SK-N-SH treated with all-trans-retinoic acid at 6 μM for 48 hours (cell line): ENCODE measurements at regions not wholly inside any gene's neighbourhood (a gene's known extent, or its start where the extent isn't known, plus 50 kb on each side); places are given as distances from the start of the nearest gene placed in this dataset.
"Not testable (repeated sequence)": the region's sequence is repeated elsewhere in the genome, so short reads cannot be mapped to it uniquely, and the experiment has no call there.

Source experiments
- ATAC-seq: fragments of 200-7000 bp; cut with Tn5 transposase; 3 replicates; pipeline ENCODE4 v1.9.1; 2020; ENCODE audit warnings: mild to moderate bottlenecking, moderate library complexity
- ARNTL ChIP-seq: fragments of 450-650 bp; formaldehyde crosslinking; IDR thresholded peaks from 2 replicates; pipeline ENCODE4 v1.5.0; 2020; ENCODE audit warnings: low read depth, mild to moderate bottlenecking, moderate library complexity, borderline replicate concordance
- CSDC2 ChIP-seq: fragments of 250-450 bp; sonication (Bioruptor Pico); IDR thresholded peaks from 2 replicates; pipeline ENCODE4 v1.5.0; 2020; ENCODE audit warnings: mild to moderate bottlenecking, moderate library complexity
- GLIS3 ChIP-seq: fragments of 250-450 bp; sonication (Bioruptor Pico); IDR thresholded peaks from 2 replicates; pipeline ENCODE4 v1.5.0; 2020; ENCODE audit warnings: mild to moderate bottlenecking, moderate library complexity
- ISL1 ChIP-seq: fragments of 250-450 bp; sonication (Bioruptor Pico); IDR thresholded peaks from 2 replicates; pipeline ENCODE4 v2.1.2; 2022; ENCODE audit warnings: mild to moderate bottlenecking, moderate library complexity
- OSR1 ChIP-seq: fragments of 250-450 bp; sonication (Bioruptor Pico); IDR thresholded peaks from 2 replicates; pipeline ENCODE4 v1.8.0; 2022; ENCODE audit warnings: moderate library complexity, mild to moderate bottlenecking, inconsistent platforms
- PPARA ChIP-seq: fragments of 250-450 bp; sonication (Bioruptor Pico); IDR thresholded peaks from 2 replicates; pipeline ENCODE4 v1.5.0; 2020; ENCODE audit warnings: mild to moderate bottlenecking, borderline replicate concordance
- RARB ChIP-seq: fragments of 250-450 bp; sonication (Bioruptor Pico); IDR thresholded peaks from 2 replicates; pipeline ENCODE4 v1.8.0; 2021; ENCODE audit warnings: mild to moderate bottlenecking, moderate library complexity
- TCF4 ChIP-seq: fragments of 250-450 bp; sonication (Bioruptor Pico); IDR thresholded peaks from 2 replicates; pipeline ENCODE4 v1.8.0; 2021; ENCODE audit warnings: mild to moderate bottlenecking, moderate library complexity, borderline replicate concordance
- TOX ChIP-seq: fragments of 250-450 bp; sonication (Bioruptor Pico); IDR thresholded peaks from 2 replicates; pipeline ENCODE4 v1.8.0; 2021; ENCODE audit warnings: mild to moderate bottlenecking, moderate library complexity, borderline replicate concordance
- ZC3H10 ChIP-seq: fragments of 250-450 bp; sonication (Bioruptor Pico); IDR thresholded peaks from 2 replicates; pipeline ENCODE4 v1.5.1; 2021; ENCODE audit warnings: mild to moderate bottlenecking, moderate library complexity
- ZFP3 ChIP-seq: fragments of 250-450 bp; sonication (Bioruptor Pico); IDR thresholded peaks from 2 replicates; pipeline ENCODE4 v1.5.0; 2020; ENCODE audit warnings: mild to moderate bottlenecking, moderate library complexity
- ZFP30 ChIP-seq: fragments of 450-650 bp; formaldehyde crosslinking; IDR thresholded peaks from 2 replicates; pipeline ENCODE4 v1.5.0; 2022; ENCODE audit warnings: mild to moderate bottlenecking, moderate library complexity
- ZNF565 ChIP-seq: fragments of 450-650 bp; formaldehyde crosslinking; conservative IDR thresholded peaks from 2 replicates; pipeline ENCODE4 v1.5.0; 2020; ENCODE audit warnings: low read depth, mild to moderate bottlenecking, moderate library complexity
- ZNF70 ChIP-seq: fragments of 450-650 bp; formaldehyde crosslinking; IDR thresholded peaks from 2 replicates; pipeline ENCODE4 v1.5.0; 2020; ENCODE audit warnings: mild to moderate bottlenecking, moderate library complexity
- ZNF8 ChIP-seq: fragments of 450-650 bp; formaldehyde crosslinking; IDR thresholded peaks from 2 replicates; pipeline ENCODE4 v1.5.0; 2020; ENCODE audit warnings: mild to moderate bottlenecking, moderate library complexity
- TF ChIP-seq, protein P1 (sequence below): fragments of 250-450 bp; sonication (Bioruptor Pico); IDR thresholded peaks from 2 replicates; pipeline ENCODE4 v1.8.0; 2020; ENCODE audit warnings: mild to moderate bottlenecking, moderate library complexity, borderline replicate concordance
- TF ChIP-seq, protein P2 (sequence below): fragments of 250-450 bp; sonication (Bioruptor Pico); IDR thresholded peaks from 2 replicates; pipeline ENCODE4 v1.8.0; 2021; ENCODE audit warnings: low read depth, mild to moderate bottlenecking, moderate library complexity, borderline replicate concordance
- TF ChIP-seq, protein P3 (sequence below): fragments of 250-450 bp; sonication (Bioruptor Pico); IDR thresholded peaks from 2 replicates; pipeline ENCODE4 v1.5.1; 2021; ENCODE audit warnings: mild to moderate bottlenecking, moderate library complexity
- TF ChIP-seq, protein P4 (sequence below): fragments of 250-450 bp; sonication (Bioruptor Pico); IDR thresholded peaks from 2 replicates; pipeline ENCODE4 v1.5.1; 2020; ENCODE audit warnings: low read depth, mild to moderate bottlenecking, moderate library complexity

DNA sequence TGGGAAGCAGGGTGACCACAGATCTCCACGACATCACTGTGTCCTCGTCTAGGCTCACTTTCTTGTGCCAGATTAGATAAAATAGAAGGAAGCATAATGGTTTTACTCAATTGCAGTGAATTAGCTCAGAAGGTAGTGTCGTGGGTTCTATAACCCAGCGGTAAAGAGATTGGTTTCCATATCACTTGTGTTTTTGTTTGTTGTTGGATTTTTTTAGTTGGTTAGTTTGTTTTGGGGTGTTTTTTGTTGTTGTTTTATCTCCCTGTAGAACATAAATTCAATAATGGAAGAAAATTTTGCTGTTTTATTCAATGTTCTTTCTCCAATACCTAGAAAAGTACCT, 85.9 kb upstream of the PRSS16 start:
- TF ChIP-seq ISL1 (CRISPR knock-in tag), result no peak
- TF ChIP-seq, protein P1, sequence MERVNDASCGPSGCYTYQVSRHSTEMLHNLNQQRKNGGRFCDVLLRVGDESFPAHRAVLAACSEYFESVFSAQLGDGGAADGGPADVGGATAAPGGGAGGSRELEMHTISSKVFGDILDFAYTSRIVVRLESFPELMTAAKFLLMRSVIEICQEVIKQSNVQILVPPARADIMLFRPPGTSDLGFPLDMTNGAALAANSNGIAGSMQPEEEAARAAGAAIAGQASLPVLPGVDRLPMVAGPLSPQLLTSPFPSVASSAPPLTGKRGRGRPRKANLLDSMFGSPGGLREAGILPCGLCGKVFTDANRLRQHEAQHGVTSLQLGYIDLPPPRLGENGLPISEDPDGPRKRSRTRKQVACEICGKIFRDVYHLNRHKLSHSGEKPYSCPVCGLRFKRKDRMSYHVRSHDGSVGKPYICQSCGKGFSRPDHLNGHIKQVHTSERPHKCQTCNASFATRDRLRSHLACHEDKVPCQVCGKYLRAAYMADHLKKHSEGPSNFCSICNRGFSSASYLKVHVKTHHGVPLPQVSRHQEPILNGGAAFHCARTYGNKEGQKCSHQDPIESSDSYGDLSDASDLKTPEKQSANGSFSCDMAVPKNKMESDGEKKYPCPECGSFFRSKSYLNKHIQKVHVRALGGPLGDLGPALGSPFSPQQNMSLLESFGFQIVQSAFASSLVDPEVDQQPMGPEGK (CRISPR knock-in tag), result no peak
- no peak for ATAC-seq

DNA sequence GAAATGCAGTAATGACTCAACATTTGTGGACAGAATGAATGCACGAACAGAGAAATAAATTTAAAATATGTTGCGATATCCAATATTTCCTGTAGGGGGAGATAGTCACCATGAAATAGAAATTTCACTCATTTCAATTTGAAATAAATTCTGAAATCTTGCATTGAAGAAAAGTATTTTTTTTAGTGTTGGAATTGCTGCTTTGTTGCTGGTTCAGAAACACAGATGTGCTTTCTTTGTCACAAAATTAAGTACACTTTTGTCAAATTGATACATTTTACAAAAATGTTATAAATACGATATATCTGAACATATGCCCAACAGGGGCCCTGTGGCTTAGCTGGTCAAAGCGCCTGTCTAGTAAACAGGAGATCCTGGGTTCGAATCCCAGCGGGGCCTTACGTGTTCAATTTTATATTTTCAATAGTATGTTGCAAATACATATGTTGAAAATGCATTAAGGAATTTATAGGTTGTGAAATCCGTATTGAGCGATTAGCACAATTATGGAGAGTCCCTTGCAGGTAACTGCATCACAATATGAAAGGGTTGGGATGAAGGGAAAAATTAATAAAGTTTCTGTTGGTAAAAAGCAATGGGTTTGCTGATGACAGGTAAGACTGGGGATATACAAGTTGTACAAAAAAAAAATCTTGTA, 85.4 kb upstream of the PRSS16 start:
- TF ChIP-seq, protein P1 (CRISPR knock-in tag), result no peak
- TF ChIP-seq ZNF565 (CRISPR knock-in tag), result no peak
- no peak for TF ChIP-seq ZNF8 (CRISPR knock-in tag)
- TF ChIP-seq, all 23 proteins: peak for 0
- ATAC-seq, result peak; percentile 65

DNA sequence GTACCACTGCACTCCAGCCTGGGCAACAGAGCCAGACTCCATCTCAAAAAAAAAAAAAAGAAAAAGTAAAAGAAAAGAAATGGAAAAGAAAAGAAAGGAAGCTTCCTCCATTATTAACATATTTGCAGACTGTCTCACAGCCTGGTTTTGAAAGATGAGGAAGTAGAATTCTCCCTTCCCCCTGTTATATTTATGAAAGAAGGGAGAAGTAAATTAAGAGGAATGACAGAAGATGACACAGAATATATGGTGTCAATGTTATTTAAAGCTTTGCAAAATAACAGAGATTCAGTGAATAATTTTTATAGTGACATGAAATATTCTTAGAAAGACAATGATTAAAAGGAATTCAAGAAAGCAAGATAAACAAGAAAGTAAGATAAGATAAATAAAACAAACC, 83.7 kb upstream of the PRSS16 start:
- TF ChIP-seq CSDC2 (CRISPR knock-in tag), result no peak
- TF ChIP-seq ZFP30 (CRISPR knock-in tag), result no peak
- TF ChIP-seq RARB (CRISPR knock-in tag), result no peak
- no peak for TF ChIP-seq GLIS3 (CRISPR knock-in tag)
- TF ChIP-seq ARNTL (CRISPR knock-in tag), result no peak
- TF ChIP-seq PPARA, result no peak
- TF ChIP-seq OSR1, result no peak
- ATAC-seq, result no peak

DNA sequence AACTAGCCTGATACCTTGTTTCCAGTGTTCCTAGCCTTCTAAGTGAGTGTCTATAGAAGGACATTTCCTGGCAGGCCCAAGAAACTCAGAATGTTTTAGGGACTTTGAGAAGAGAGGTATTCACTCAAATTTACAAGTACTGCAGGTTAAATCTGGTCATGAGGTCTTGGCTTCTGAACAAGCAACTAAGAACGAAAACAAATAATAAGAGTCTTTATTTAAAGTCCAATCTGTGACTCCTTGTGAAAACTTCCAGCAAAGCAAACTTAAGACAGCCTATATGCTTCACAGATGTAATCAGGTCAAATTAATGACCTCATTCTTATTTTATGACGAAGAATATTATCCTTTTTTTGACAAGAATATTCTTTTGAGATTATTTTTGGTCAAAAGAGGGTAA, 79.4 kb upstream of the PRSS16 start:
- no peak for TF ChIP-seq GLIS3 (CRISPR knock-in tag)
- TF ChIP-seq ZFP3 (CRISPR knock-in tag), result no peak
- no peak for TF ChIP-seq ZNF70 (CRISPR knock-in tag)
- TF ChIP-seq, protein P2, sequence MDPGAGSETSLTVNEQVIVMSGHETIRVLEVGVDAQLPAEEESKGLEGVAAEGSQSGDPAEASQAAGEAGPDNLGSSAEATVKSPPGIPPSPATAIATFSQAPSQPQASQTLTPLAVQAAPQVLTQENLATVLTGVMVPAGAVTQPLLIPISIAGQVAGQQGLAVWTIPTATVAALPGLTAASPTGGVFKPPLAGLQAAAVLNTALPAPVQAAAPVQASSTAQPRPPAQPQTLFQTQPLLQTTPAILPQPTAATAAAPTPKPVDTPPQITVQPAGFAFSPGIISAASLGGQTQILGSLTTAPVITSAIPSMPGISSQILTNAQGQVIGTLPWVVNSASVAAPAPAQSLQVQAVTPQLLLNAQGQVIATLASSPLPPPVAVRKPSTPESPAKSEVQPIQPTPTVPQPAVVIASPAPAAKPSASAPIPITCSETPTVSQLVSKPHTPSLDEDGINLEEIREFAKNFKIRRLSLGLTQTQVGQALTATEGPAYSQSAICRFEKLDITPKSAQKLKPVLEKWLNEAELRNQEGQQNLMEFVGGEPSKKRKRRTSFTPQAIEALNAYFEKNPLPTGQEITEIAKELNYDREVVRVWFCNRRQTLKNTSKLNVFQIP, result no peak
- no peak for TF ChIP-seq ZC3H10 (CRISPR knock-in tag)
- TF ChIP-seq ZNF565 (CRISPR knock-in tag), result no peak
- TF ChIP-seq, all 23 proteins: peak for 0
- peak; percentile 56 for ATAC-seq

DNA sequence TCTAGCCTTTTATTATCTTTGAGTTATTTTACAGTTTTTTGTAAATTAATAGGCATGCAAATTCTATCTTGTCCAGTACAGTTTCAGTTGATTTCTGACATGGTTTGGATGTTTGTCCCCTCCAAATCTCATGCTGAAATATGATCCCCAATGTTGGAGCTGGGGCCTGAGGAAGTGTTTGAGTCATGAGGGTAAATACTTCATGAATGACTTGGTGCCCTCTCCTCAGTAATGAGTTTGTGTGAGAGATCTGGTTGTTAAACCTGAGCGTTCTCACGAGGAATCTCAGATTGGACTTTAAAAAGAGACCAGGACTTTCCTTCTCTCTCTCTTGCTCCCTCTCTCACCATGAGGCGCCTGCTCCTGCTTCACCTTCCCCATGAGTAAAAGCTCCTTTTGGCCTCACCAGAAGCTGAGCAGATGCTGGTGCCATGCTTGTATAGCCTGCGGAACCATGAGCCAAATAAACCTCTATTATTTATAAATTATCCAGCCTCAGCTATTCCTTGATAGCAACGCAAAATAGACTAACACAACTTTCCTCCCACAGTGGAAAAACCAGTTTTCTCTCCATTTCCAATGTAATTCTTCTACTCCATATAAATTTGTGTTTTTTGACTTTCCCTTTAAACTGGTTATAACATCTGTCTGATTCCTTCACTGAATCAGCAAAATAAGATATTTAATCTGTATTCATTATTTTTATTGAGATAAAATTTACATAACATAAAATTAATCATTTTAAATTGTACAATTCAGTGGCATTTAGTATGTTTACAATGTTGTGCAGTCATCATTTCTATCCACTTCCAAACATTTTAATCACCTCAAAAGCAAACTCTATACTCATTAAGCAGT, 78.7 kb upstream of the PRSS16 start:
- TF ChIP-seq ZFP30 (CRISPR knock-in tag) (no peak), ISL1 (CRISPR knock-in tag) (no peak), ZNF565 (CRISPR knock-in tag) (no peak), TOX (CRISPR knock-in tag) (no peak), RARB (CRISPR knock-in tag) (no peak), ZNF8 (CRISPR knock-in tag) (no peak), OSR1 (no peak), TCF4 (CRISPR knock-in tag) (no peak), CSDC2 (CRISPR knock-in tag) (no peak)
- TF ChIP-seq, protein P3, sequence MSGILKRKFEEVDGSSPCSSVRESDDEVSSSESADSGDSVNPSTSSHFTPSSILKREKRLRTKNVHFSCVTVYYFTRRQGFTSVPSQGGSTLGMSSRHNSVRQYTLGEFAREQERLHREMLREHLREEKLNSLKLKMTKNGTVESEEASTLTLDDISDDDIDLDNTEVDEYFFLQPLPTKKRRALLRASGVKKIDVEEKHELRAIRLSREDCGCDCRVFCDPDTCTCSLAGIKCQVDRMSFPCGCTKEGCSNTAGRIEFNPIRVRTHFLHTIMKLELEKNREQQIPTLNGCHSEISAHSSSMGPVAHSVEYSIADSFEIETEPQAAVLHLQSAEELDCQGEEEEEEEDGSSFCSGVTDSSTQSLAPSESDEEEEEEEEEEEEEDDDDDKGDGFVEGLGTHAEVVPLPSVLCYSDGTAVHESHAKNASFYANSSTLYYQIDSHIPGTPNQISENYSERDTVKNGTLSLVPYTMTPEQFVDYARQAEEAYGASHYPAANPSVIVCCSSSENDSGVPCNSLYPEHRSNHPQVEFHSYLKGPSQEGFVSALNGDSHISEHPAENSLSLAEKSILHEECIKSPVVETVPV (CRISPR knock-in tag), result no peak
- TF ChIP-seq, protein P1 (CRISPR knock-in tag), result no peak
- TF ChIP-seq, protein P4, sequence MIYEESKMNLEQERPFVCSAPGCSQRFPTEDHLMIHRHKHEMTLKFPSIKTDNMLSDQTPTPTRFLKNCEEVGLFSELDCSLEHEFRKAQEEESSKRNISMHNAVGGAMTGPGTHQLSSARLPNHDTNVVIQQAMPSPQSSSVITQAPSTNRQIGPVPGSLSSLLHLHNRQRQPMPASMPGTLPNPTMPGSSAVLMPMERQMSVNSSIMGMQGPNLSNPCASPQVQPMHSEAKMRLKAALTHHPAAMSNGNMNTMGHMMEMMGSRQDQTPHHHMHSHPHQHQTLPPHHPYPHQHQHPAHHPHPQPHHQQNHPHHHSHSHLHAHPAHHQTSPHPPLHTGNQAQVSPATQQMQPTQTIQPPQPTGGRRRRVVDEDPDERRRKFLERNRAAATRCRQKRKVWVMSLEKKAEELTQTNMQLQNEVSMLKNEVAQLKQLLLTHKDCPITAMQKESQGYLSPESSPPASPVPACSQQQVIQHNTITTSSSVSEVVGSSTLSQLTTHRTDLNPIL (CRISPR knock-in tag), result no peak
- peak; percentile 94 for ATAC-seq

DNA sequence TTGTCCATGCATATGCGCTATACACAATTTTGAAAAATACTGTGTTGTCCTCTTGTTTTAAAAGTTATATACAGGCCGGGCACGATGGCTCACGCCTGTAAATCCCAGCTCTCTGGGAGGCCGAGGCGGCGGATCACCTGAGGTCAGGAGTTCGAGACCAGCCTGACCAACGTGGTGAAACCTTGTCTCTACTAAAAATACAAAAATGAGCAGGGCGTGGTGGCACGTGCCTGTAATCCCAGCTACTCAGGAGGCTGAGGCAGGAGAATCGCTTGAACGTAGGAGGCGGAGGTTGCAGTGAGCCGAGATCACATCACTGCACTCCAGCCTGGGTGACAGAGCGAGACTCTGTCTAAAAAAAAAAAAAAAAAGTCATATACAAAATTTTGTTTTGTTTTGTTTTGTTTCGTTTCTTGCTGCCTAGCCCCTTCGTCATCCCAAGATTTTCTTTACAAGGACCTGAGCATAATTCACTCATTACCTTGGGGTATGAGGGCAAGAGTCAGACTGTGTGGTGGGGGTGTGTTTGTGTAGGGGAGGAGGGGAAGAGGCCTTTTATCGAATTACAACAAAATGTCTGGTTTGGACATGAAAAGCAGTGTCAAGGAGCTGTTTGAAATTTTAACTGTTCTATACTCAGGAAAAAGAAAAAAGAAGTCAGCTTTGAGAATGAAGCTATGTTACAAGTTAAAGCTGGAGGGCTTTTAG, 74.8 kb upstream of the PRSS16 start:
- ATAC-seq, result not testable (repeated sequence)

DNA sequence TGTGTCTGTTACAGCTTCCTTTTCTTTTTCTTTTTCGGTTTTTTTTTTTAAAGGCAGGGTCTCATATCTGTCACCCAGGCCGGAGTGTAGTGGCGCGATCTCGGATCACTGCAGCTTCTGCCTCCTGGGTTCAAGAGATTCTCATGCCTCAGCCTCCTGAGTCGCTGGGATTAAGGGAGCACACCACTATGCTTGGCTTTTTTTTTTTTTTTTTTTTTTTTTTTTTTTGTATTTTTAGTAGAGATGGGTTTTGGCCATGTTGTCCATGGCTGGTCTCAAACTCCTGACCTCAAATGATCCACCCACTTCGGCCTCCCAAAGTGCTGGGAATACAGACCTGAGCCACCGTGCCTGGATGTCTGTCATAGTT, 74.3 kb upstream of the PRSS16 start:
- ATAC-seq, result not testable (repeated sequence)
